HUES6 (cell line): ENCODE measurements at regions not wholly inside any gene's neighbourhood (a gene's known extent, or its start where the extent isn't known, plus 50 kb on each side); places are given as distances from the start of the nearest gene placed in this dataset.

Experiments
- H3K27ac ChIP-seq: 2 replicates; pipeline ENCODE4 v1.7.0; 2013; ENCODE audit warnings: low read depth, mild to moderate bottlenecking, low read length, inconsistent platforms
- H3K27me3 ChIP-seq: 2 replicates; pipeline ENCODE4 v1.6.1; 2013; ENCODE audit warnings: low read length; ENCODE audit not compliant: control insufficient read depth, insufficient read depth
- H3K36me3 ChIP-seq: 2 replicates; pipeline ENCODE4 v1.6.1; 2013; ENCODE audit warnings: low read length; ENCODE audit not compliant: control insufficient read depth, insufficient read depth
- H3K4me1 ChIP-seq: 2 replicates; pipeline ENCODE4 v1.6.1; 2013; ENCODE audit warnings: low read length; ENCODE audit not compliant: control insufficient read depth, insufficient read depth
- H3K4me3 ChIP-seq: 2 replicates; pipeline ENCODE4 v1.5.1; 2013; ENCODE audit warnings: low read depth, low read length
- H3K9ac ChIP-seq: one replicate; pipeline ENCODE4 v1.6.1; 2013; ENCODE audit warnings: mild to moderate bottlenecking, low read length
- H3K9me3 ChIP-seq: 2 replicates; pipeline ENCODE4 v1.6.1; 2013; ENCODE audit warnings: low read depth, low read length; ENCODE audit not compliant: control insufficient read depth, insufficient read depth

DNA sequence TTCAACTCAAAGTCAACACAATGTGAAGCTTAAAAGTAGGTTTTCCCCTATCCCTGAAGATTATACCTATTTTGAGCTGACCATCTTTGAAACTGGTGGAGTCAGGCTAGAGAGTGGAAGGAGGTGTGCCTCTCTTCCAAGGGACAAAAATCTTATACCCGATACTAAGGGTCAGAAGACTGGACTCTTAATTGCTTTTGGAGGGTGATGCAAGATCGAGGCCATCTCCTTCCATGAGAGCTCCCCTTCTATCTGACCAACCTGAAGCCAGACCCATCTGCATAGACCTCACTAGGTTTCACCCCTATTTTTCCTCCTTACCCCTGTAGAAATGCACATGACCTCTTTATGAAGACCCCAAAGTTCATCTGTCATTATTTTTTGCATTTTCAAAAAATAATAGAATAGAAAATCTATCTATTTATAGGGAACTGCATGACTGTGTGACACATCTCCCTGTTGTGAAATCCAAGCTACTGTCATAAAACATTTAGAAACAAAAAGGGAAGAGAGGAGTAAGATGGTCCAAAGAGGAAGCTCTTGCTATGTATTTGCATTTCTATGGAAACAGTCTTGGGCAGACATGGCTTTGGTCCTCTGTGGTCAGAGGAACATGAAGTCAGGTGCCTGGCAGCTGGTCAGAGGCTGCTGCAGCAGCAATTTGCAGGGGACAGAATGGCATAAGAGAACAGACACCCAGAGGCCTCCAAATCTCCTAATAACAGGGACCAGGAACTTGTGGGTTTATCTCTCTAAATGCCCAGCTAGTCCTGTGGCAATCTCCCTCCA lies 349.2 kb downstream of the MAFB start:
- H3K27me3 ChIP-seq: no peaks in the 10 kb centered on the region
- H3K9me3 ChIP-seq: peaks cover 18% of the 10 kb centered on the region
- no peaks in the 10 kb centered on the region for H3K4me1 ChIP-seq
- no peak overlapping the region for H3K27ac ChIP-seq
- no peaks in the 10 kb centered on the region for H3K36me3 ChIP-seq
- no peak overlapping the region for H3K9ac ChIP-seq
- no peak overlapping the region for H3K4me3 ChIP-seq

DNA sequence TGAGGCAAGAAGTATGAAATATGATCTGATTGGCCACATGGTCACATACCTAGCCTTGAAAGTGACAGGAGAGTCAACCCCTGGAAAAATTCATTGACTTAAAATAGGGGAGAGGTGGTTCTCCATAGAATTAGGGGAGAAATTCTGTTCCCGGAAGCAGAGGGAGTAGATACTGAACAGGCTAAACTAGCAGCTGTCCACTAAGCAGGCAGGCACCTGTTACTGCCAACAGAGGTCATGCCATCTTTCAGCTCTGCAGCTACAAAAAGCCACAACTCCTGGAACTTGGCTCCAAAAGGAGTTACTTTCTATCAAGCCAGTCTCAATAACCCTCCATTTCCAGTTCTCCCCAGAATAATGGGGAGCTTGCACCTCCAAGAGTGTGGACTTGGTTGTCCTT lies 352.5 kb downstream of the MAFB start:
- Histone ChIP-seq H3K4me3 (no peak overlapping the region), H3K4me1 (no peaks in the 10 kb centered on the region), H3K9me3 (no peaks in the 10 kb centered on the region), H3K27me3 (no peaks in the 10 kb centered on the region), H3K27ac (no peak overlapping the region), H3K9ac (no peak overlapping the region), H3K36me3 (no peaks in the 10 kb centered on the region)

DNA sequence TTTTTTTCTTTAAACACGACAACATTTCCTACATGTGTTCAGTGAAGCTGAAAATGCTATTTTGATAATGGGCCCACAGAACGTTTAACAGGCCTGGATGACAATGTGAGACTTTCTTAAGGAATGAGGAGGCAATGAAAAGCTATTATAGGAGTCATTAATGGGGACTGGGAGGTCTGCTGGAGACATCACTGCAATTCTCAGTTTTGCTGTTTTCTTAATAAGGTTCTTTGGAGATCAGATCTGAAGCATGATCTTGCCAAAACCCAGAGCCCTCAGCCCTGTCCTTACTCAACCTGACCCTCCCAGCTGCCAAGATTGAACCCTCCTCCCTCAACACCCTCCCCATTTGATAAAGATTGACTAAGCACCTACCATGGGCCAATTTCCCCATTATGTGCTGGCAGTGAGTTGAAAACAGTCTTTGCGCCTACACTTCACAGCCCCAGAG lies 353.1 kb downstream of the MAFB start:
- Histone ChIP-seq H3K36me3 (no peaks in the 10 kb centered on the region), H3K27me3 (no peaks in the 10 kb centered on the region), H3K4me1 (no peaks in the 10 kb centered on the region), H3K9ac (no peak overlapping the region), H3K4me3 (no peak overlapping the region), H3K9me3 (no peaks in the 10 kb centered on the region), H3K27ac (no peak overlapping the region)

DNA sequence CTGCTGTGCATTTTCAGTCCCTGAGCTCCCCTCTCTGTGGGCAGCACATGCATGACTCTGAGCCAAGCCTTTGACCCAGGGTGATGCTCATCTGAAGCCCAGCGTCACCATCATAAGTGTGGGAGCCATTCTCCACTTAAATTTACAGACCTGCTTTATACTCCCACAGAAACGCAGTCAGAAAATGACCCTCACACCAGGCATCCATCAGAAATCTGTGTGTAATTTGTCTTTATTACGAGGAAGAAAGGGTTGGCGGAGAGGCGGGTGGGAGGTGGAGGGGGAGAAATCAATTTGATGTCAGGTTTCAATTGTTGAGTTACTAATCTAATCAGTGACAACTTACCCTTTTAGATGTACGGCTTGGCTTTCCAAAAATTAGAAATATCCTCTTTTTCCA lies 353.6 kb downstream of the MAFB start:
- Histone ChIP-seq H3K4me1 (no peaks in the 10 kb centered on the region), H3K9me3 (no peaks in the 10 kb centered on the region), H3K4me3 (no peak overlapping the region), H3K9ac (no peak overlapping the region), H3K27ac (no peak overlapping the region), H3K27me3 (no peaks in the 10 kb centered on the region), H3K36me3 (no peaks in the 10 kb centered on the region)

DNA sequence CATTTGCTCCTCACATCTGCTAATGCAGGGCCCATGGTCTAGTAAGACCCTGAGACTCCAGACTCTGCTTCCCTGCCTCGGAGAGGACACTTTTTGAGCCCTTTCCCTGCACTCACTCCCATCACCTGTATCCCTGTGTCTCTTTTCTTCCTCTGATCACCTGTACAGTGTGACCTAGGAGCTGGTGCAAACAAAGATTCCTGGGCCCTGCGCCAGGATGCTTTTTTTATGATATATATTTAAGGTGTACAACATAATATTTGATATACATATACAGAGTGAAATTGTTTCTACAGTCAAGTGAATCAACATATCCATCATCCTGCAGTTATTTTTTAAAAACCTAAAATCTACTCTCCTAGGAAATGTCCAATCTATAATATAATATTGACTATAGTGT lies 355.4 kb downstream of the MAFB start:
- no peak overlapping the region for H3K4me3 ChIP-seq
- no peaks in the 10 kb centered on the region for H3K4me1 ChIP-seq

DNA sequence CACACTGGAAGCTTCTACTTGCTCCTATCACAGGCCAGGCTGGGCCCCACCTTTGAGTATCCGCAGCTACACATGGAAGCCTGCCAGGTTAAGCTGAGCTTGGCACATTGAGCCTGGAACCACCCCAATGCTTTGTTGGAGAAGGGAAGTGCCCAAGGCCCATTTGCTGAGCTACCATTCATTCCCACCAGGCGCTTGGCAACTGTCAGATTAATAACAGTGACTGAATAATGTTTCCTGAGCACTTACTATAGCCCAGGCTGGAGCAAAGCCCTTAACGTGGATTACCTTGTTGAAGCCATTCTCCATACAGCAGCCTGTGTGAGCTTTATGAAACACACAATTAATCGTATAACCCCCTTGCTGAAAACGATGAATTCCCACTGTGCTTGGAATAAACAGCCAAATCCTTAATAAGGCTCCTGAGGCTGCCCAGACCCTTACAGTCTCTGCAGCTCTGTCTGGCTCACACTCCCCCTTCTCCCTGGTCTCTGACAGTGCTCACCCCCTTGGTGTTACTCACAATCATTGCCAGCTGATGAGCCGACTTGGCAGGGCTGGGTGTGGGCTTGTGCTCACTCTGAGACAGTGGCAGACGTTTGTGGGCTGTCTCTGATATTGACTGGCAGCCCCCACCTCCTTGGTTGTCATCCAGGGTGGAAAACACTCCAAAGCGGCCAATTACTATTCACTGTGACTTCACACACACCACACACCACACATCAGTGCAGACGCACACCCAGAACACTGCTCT lies 357.1 kb downstream of the MAFB start:
- Histone ChIP-seq H3K9me3 (no peaks in the 10 kb centered on the region), H3K27ac (no peak overlapping the region), H3K36me3 (no peaks in the 10 kb centered on the region), H3K27me3 (no peaks in the 10 kb centered on the region), H3K9ac (no peak overlapping the region), H3K4me1 (no peaks in the 10 kb centered on the region), H3K4me3 (no peak overlapping the region)

More for the DNA sequence above, 355.4 kb downstream of the MAFB start:
- H3K36me3 ChIP-seq: no peaks in the 10 kb centered on the region
- no peak overlapping the region for H3K9ac ChIP-seq
- no peak overlapping the region for H3K27ac ChIP-seq
- H3K9me3 ChIP-seq: no peaks in the 10 kb centered on the region
- no peaks in the 10 kb centered on the region for H3K27me3 ChIP-seq

DNA sequence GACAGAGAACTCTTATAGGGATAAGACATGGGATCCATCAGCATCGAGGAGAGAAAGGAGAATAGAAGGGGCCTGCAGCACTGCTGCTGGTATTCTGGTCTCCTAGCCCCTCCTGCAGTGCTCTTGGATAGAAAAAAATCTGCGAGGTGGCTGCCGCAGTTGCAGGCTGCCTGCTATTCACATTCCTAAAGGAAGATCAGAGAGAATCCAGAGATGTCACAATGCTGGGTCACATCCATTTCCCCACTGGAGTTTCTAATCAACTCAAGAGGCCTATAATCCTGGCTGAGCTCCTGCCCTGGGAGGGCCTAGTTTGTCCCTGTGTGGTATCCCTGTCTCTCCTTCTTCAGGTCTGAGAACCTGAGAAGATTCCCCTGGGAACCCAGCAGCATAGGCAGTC lies 357.8 kb downstream of the MAFB start:
- Histone ChIP-seq H3K4me3 (no peak overlapping the region), H3K9ac (no peak overlapping the region), H3K27ac (no peak overlapping the region), H3K27me3 (no peaks in the 10 kb centered on the region), H3K4me1 (no peaks in the 10 kb centered on the region), H3K36me3 (no peaks in the 10 kb centered on the region), H3K9me3 (no peaks in the 10 kb centered on the region)

DNA sequence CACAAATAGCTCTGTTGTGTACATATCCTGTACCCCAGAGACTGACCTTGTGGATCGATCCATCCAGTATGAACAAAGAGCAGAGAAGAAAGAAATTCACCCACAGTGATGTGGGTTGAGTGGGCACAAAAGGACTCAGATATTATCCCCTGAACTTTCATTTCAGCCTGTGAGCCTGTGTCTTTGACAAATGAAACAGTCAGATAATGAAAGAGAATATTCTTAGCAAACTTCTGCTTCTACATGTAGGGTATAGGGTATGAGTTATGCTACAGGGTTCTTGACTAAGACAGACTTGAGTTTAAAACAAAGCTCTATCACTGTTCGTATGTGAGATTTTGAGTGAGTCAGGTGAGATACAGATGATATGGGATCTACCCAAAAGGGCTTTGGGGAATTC lies 359.7 kb downstream of the MAFB start:
- Histone ChIP-seq H3K9ac (no peak overlapping the region), H3K4me3 (no peak overlapping the region), H3K9me3 (no peaks in the 10 kb centered on the region), H3K36me3 (no peaks in the 10 kb centered on the region), H3K27me3 (no peaks in the 10 kb centered on the region), H3K27ac (no peak overlapping the region), H3K4me1 (no peaks in the 10 kb centered on the region)

DNA sequence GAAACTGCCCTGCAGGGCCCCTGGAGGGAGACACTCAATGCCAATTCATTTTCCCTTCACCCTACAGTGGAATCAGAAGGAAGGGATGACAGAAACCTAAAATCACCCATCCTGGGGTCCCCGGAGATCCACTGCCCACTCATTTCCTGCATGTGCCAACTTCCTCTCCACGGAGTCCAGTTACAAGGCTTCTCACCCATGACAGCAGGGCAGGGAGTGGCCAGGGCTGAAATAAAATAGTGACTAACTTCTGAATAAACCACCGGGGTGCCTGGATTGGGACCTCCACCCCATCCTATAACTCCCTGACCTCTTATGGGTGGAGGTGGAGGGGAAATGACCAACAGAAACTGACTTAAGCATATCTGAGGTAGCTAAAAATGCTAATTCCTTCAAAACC lies 362.3 kb downstream of the MAFB start:
- H3K4me3 ChIP-seq: no peak overlapping the region
- no peaks in the 10 kb centered on the region for H3K36me3 ChIP-seq
- no peak overlapping the region for H3K9ac ChIP-seq
- H3K27me3 ChIP-seq: no peaks in the 10 kb centered on the region
- H3K27ac ChIP-seq: no peak overlapping the region
- peaks cover 11% of the 10 kb centered on the region; the same call in 1 of the 2 replicates for H3K4me1 ChIP-seq
- no peaks in the 10 kb centered on the region for H3K9me3 ChIP-seq

DNA sequence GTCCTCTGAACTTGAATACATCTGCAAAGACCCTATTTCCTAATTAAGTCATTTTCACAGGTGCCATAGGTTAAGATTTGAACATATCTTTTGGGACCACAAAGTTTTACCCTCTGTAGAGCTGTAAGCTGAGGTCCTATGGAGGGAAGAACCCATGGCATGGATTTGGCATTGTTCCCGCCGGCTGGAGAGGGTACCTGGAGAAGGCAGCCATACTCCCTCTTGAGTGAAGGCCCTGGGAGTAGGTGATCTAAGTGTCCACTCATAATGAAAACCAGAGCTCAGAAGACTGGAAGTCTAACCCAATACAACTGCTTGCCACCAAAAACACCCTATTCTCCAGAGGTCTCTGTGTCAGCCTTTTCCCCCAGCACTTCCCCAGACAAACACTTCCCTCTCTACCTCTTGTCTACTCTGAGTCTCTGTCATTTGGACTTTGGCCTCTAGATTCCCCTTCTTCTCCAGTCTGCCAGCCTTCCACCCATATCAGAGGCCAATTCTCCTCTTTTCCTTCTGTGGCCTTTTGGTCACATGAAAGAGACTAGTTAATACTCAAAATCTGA lies 363.9 kb downstream of the MAFB start:
- H3K4me1 ChIP-seq: peaks cover 11% of the 10 kb centered on the region; the same call in 1 of the 2 replicates
- no peak overlapping the region for H3K4me3 ChIP-seq
- no peak overlapping the region for H3K9ac ChIP-seq
- H3K27ac ChIP-seq: no peak overlapping the region
- no peaks in the 10 kb centered on the region for H3K36me3 ChIP-seq
- no peaks in the 10 kb centered on the region for H3K27me3 ChIP-seq
- H3K9me3 ChIP-seq: no peaks in the 10 kb centered on the region

DNA sequence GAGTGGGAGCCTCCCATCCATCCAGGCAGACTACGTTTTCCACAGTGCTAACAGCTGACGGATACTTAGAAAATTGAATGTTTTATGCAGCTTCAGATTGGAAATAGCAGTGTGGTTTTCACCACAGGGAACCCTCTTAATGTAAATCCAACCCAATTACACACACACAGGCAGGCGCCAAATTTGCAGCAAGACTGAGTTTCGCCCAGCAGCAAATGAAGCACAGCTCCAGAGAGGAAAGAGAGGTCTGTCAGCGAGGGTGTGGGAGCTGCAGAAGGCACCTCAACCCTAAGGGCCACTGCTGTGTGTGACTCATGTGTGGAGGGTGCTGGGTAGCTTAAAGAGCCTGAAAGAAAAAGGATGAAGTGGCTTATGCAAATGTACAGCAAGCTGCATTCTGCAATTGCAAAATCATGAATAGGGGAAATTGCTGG lies 365.7 kb downstream of the MAFB start:
- H3K9me3 ChIP-seq: no peaks in the 10 kb centered on the region
- H3K27ac ChIP-seq: no peak overlapping the region
- peaks cover 13% of the 10 kb centered on the region; the same call in 1 of the 2 replicates for H3K4me1 ChIP-seq
- H3K27me3 ChIP-seq: no peaks in the 10 kb centered on the region
- no peaks in the 10 kb centered on the region for H3K36me3 ChIP-seq
- H3K9ac ChIP-seq: no peak overlapping the region
- no peak overlapping the region for H3K4me3 ChIP-seq
